ENCODE measurements at regions not wholly inside any gene's neighbourhood (a gene's known extent, or its start where the extent isn't known, plus 50 kb on each side); places are given as distances from the start of the nearest gene placed in this dataset.

- TF ChIP-seq CTCF (conservative IDR thresholded peaks at IDR 0.05) (no peak), EZH2 (IDR thresholded peaks at IDR 0.05; ENCODE audit: low read depth) (no peak)
Observed at GRCh38 chr5:86112249-86112648, 505.5 kb upstream of the COX7C start.
